Colon (tissue), 2 donors: ENCODE measurements at regions not wholly inside any gene's neighbourhood (a gene's known extent, or its start where the extent isn't known, plus 50 kb on each side); places are given as distances from the start of the nearest gene placed in this dataset.

Experiments used
- FAIRE-seq: peaks from 2 replicates; lab custom pipeline; 2012; peaks lifted over from hg19 to GRCh38; lab: Jason Lieb, UNC
- donor health status: control.
- donor health status: control.

GRCh38 chr9:32319312-32319929 lies 65.0 kb upstream of the ACO1 start:
- no peak for FAIRE-seq

DNA sequence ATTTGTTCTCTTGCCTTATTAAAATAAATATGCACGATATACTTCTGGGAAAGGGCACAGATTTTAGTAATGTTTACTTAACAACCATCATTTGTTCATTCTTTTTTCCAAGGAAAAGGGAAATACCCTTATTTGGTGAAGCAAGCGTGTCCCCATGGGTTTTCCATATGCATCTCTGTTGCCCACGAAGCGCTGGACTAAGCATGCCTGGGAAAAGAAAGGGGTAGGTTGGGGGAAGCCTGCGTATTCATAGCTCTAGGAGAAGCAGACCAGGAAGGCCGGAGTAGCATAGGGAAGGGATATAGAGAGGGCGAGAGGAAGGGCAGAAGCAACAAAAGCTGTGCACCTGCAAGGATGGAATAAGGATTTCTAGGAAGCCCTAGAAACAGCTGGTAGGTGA lies 61.8 kb upstream of the ACO1 start:
- FAIRE-seq: no peak

- FAIRE-seq: no peak
Measured at GRCh38 chr9:32326146-32326545, 58.3 kb upstream of the ACO1 start.

- FAIRE-seq: no peak
Measured at GRCh38 chr9:32331240-32331639, 53.2 kb upstream of the ACO1 start.

DNA sequence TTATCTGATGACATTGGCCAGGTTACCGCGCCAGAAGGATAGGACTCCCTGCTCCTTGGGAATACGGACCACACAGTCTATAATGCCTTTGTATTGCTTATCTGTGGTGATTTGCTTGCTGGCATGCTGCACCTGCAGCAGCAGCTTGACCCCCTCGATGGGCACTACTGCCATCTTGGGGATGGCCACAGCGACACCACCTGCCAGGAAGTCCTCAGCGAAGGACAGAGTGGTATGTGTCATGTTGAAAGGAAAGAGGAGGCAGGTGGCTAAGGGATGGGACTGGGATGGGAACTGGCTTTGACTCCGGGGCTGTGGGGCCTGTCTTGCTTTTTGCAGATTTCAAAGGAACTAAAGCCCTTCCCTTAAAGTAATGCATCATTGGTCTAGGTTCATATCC lies 50.3 kb upstream of the ACO1 start:
- FAIRE-seq: no peak
